SK-N-SH treated with all-trans-retinoic acid at 6 μM for 48 hours (cell line): ENCODE measurements at regions not wholly inside any gene's neighbourhood (a gene's known extent, or its start where the extent isn't known, plus 50 kb on each side); places are given as distances from the start of the nearest gene placed in this dataset.

Experiments used
- ATAC-seq: fragments of 200-7000 bp; cut with Tn5 transposase; 3 replicates; pipeline ENCODE4 v1.9.1; 2020; ENCODE audit warnings: mild to moderate bottlenecking, moderate library complexity
- BACH2 ChIP-seq: fragments of 250-450 bp; sonication (Bioruptor Pico); IDR thresholded peaks from 2 replicates; pipeline ENCODE4 v1.9.0; 2021; ENCODE audit warnings: mild to moderate bottlenecking, borderline replicate concordance
- CREB5 ChIP-seq: fragments of 250-450 bp; sonication (Bioruptor Pico); IDR thresholded peaks from 2 replicates; pipeline ENCODE4 v1.5.1; 2020; ENCODE audit warnings: low read depth, mild to moderate bottlenecking, moderate library complexity
- CSDC2 ChIP-seq: fragments of 250-450 bp; sonication (Bioruptor Pico); IDR thresholded peaks from 2 replicates; pipeline ENCODE4 v1.5.0; 2020; ENCODE audit warnings: mild to moderate bottlenecking, moderate library complexity
- CSRNP3 ChIP-seq: fragments of 250-450 bp; sonication (Bioruptor Pico); IDR thresholded peaks from 2 replicates; pipeline ENCODE4 v1.5.1; 2021; ENCODE audit warnings: mild to moderate bottlenecking, moderate library complexity
- ESRRG ChIP-seq: fragments of 250-450 bp; sonication (Bioruptor Pico); IDR thresholded peaks from 2 replicates; pipeline ENCODE4 v1.6.1; 2021; ENCODE audit warnings: mild to moderate bottlenecking
- GLIS3 ChIP-seq: fragments of 250-450 bp; sonication (Bioruptor Pico); IDR thresholded peaks from 2 replicates; pipeline ENCODE4 v1.5.0; 2020; ENCODE audit warnings: mild to moderate bottlenecking, moderate library complexity
- ISL1 ChIP-seq: fragments of 250-450 bp; sonication (Bioruptor Pico); IDR thresholded peaks from 2 replicates; pipeline ENCODE4 v2.1.2; 2022; ENCODE audit warnings: mild to moderate bottlenecking, moderate library complexity
- OSR1 ChIP-seq: fragments of 250-450 bp; sonication (Bioruptor Pico); IDR thresholded peaks from 2 replicates; pipeline ENCODE4 v1.8.0; 2022; ENCODE audit warnings: moderate library complexity, mild to moderate bottlenecking, inconsistent platforms
- PATZ1 ChIP-seq: fragments of 250-450 bp; sonication (Bioruptor Pico); IDR thresholded peaks from 2 replicates; pipeline ENCODE4 v1.8.0; 2020; ENCODE audit warnings: mild to moderate bottlenecking, moderate library complexity, borderline replicate concordance
- PPARA ChIP-seq: fragments of 250-450 bp; sonication (Bioruptor Pico); IDR thresholded peaks from 2 replicates; pipeline ENCODE4 v1.5.0; 2020; ENCODE audit warnings: mild to moderate bottlenecking, borderline replicate concordance
- RARB ChIP-seq: fragments of 250-450 bp; sonication (Bioruptor Pico); IDR thresholded peaks from 2 replicates; pipeline ENCODE4 v1.8.0; 2021; ENCODE audit warnings: mild to moderate bottlenecking, moderate library complexity
- SNAI2 ChIP-seq: fragments of 250-450 bp; sonication (Bioruptor Pico); IDR thresholded peaks from 2 replicates; pipeline ENCODE4 v1.5.0; 2020; ENCODE audit warnings: mild to moderate bottlenecking, moderate library complexity
- TCF4 ChIP-seq: fragments of 250-450 bp; sonication (Bioruptor Pico); IDR thresholded peaks from 2 replicates; pipeline ENCODE4 v1.8.0; 2021; ENCODE audit warnings: mild to moderate bottlenecking, moderate library complexity, borderline replicate concordance
- TSHZ2 ChIP-seq: fragments of 250-450 bp; sonication (Bioruptor Pico); IDR thresholded peaks from 2 replicates; pipeline ENCODE4 v1.5.0; 2020; ENCODE audit warnings: mild to moderate bottlenecking, moderate library complexity
- ZC3H10 ChIP-seq: fragments of 250-450 bp; sonication (Bioruptor Pico); IDR thresholded peaks from 2 replicates; pipeline ENCODE4 v1.5.1; 2021; ENCODE audit warnings: mild to moderate bottlenecking, moderate library complexity
- ZFP3 ChIP-seq: fragments of 250-450 bp; sonication (Bioruptor Pico); IDR thresholded peaks from 2 replicates; pipeline ENCODE4 v1.5.0; 2020; ENCODE audit warnings: mild to moderate bottlenecking, moderate library complexity
- ZFP30 ChIP-seq: fragments of 450-650 bp; formaldehyde crosslinking; IDR thresholded peaks from 2 replicates; pipeline ENCODE4 v1.5.0; 2022; ENCODE audit warnings: mild to moderate bottlenecking, moderate library complexity
- ZNF565 ChIP-seq: fragments of 450-650 bp; formaldehyde crosslinking; conservative IDR thresholded peaks from 2 replicates; pipeline ENCODE4 v1.5.0; 2020; ENCODE audit warnings: low read depth, mild to moderate bottlenecking, moderate library complexity
- ZNF70 ChIP-seq: fragments of 450-650 bp; formaldehyde crosslinking; IDR thresholded peaks from 2 replicates; pipeline ENCODE4 v1.5.0; 2020; ENCODE audit warnings: mild to moderate bottlenecking, moderate library complexity
- ZNF8 ChIP-seq: fragments of 450-650 bp; formaldehyde crosslinking; IDR thresholded peaks from 2 replicates; pipeline ENCODE4 v1.5.0; 2020; ENCODE audit warnings: mild to moderate bottlenecking, moderate library complexity

- ATAC-seq, result no peak
- TF ChIP-seq CSDC2 (no peak), OSR1 (CRISPR knock-in tag) (no peak), ZFP3 (CRISPR knock-in tag) (no peak), TCF4 (CRISPR knock-in tag) (0 out of 2 replicates have a peak, but pooled peaks have one; percentile 60)
Measured at GRCh38 chr9:89797937-89798455, 193.2 kb downstream of the GADD45G start.

- no peak for ATAC-seq
- no peak for TF ChIP-seq GLIS3
- no peak for TF ChIP-seq ZFP3 (CRISPR knock-in tag)
- no peak for TF ChIP-seq OSR1 (CRISPR knock-in tag)
- no peak for TF ChIP-seq ESRRG
- TF ChIP-seq CSRNP3 (CRISPR knock-in tag), result no peak
- no peak for TF ChIP-seq CSDC2
- TF ChIP-seq TCF4 (CRISPR knock-in tag), result no peak
- TF ChIP-seq ZC3H10 (CRISPR knock-in tag), result no peak
- TF ChIP-seq TSHZ2 (CRISPR knock-in tag), result no peak
- TF ChIP-seq SNAI2 (CRISPR knock-in tag), result no peak
- TF ChIP-seq ZNF70, result no peak
- no peak for TF ChIP-seq ZNF565 (CRISPR knock-in tag)
- TF ChIP-seq BACH2 (CRISPR knock-in tag), result no peak
- no peak for TF ChIP-seq PATZ1 (CRISPR knock-in tag)
- no peak for TF ChIP-seq CREB5 (CRISPR knock-in tag)
- no peak for TF ChIP-seq PPARA (CRISPR knock-in tag)
Measured at GRCh38 chr9:89798547-89799120, 193.8 kb downstream of the GADD45G start.

GRCh38 chr9:89799221-89799620, 194.4 kb downstream of the GADD45G start:
- TF ChIP-seq ISL1 (CRISPR knock-in tag) (no peak), PATZ1 (CRISPR knock-in tag) (no peak), ZFP3 (CRISPR knock-in tag) (no peak), TSHZ2 (CRISPR knock-in tag) (no peak), TCF4 (CRISPR knock-in tag) (no peak), BACH2 (CRISPR knock-in tag) (no peak), RARB (CRISPR knock-in tag) (no peak), ZNF8 (CRISPR knock-in tag) (no peak), PPARA (CRISPR knock-in tag) (no peak), OSR1 (CRISPR knock-in tag) (no peak), CSDC2 (no peak), CSRNP3 (CRISPR knock-in tag) (no peak), ZFP30 (CRISPR knock-in tag) (no peak)
- no peak for ATAC-seq
